H1 (cell line): ENCODE measurements at regions not wholly inside any gene's neighbourhood (a gene's known extent, or its start where the extent isn't known, plus 50 kb on each side); places are given as distances from the start of the nearest gene placed in this dataset.

Experiments used
- CTCF ChIA-PET: fragments of 300-600 bp; sonication (Branson Sonifier 250); formaldehyde crosslinking; loops from one replicate; lab custom pipeline; 2021; ENCODE audit not compliant: partially characterized antibody; lab: Charles Lee
- POLR2A ChIA-PET: fragments of 300-600 bp; sonication (Branson Sonifier 250); formaldehyde crosslinking; loops from one replicate; lab custom pipeline; 2021; ENCODE audit warnings: inconsistent platforms; ENCODE audit not compliant: partially characterized antibody; lab: Charles Lee
- DNase-seq, 2 experiments: peaks; one replicate each; pipeline versions ENCODE4 v3.0.0 to v3.0.0-alpha.2; 2010 to 2022; ENCODE audit warnings: low spot score in 2 of 2, low read depth in 1 of 2, mixed read lengths in 1 of 2
- FAIRE-seq: peaks from 2 replicates; lab custom pipeline; 2011; peaks lifted over from hg19 to GRCh38; lab: Jason Lieb, UNC
- H2AFZ ChIP-seq: 2 replicates; pipeline ENCODE4 v1.8.1; 2012; ENCODE audit warnings: low read length, inconsistent platforms
- H2AK5ac ChIP-seq: 2 replicates; pipeline ENCODE4 v1.6.1; 2013; ENCODE audit warnings: low read depth, low read length
- H2BK120ac ChIP-seq: replicated peaks from 2 replicates; pipeline ENCODE3; 2013; ENCODE audit warnings: low read depth, low read length, inconsistent platforms
- H2BK12ac ChIP-seq: 2 replicates; pipeline ENCODE4 v1.6.1; 2013; ENCODE audit warnings: low read depth, low read length
- H2BK15ac ChIP-seq: 2 replicates; pipeline ENCODE4 v1.6.1; 2013; ENCODE audit warnings: low read length
- H2BK20ac ChIP-seq: 2 replicates; pipeline ENCODE4 v1.6.1; 2013; ENCODE audit warnings: low read length
- H2BK5ac ChIP-seq: 2 replicates; pipeline ENCODE4 v1.6.1; 2013; ENCODE audit warnings: low read depth, low read length
- H3K14ac ChIP-seq: 2 replicates; pipeline ENCODE4 v1.6.1; 2013; ENCODE audit warnings: inconsistent platforms; ENCODE audit not compliant: insufficient read length
- H3K18ac ChIP-seq: 2 replicates; pipeline ENCODE4 v1.6.1; 2013; ENCODE audit warnings: low read length; ENCODE audit errors: extremely low read depth
- H3K23ac ChIP-seq: 2 replicates; pipeline ENCODE4 v1.6.1; 2013; ENCODE audit warnings: inconsistent platforms; ENCODE audit not compliant: insufficient read length
- H3K23me2 ChIP-seq: 2 replicates; pipeline ENCODE4 v1.6.1; 2013; ENCODE audit warnings: low read depth, low read length
- H3K27ac ChIP-seq: 2 replicates; pipeline ENCODE4 v1.6.1; 2011; ENCODE audit warnings: low read depth, low read length, inconsistent platforms
- H3K27me3 ChIP-seq, 4 experiments: replicated peaks in 1 of 4; 1 replicate in 1 of 4; 2 replicates in 3 of 4; pipeline versions ENCODE4 v1.6.1 to v1.8.1; 2011 to 2013; ENCODE audit warnings: low read length in 3 of 4, mild to moderate bottlenecking in 3 of 4, inconsistent platforms in 2 of 4, mixed read lengths in 2 of 4, moderate library complexity in 1 of 4; ENCODE audit not compliant: control insufficient read depth in 3 of 4, insufficient read depth in 3 of 4; ENCODE audit errors: extremely low read depth in 1 of 4
- H3K36me3 ChIP-seq, 4 experiments: 2 replicates each; pipeline versions ENCODE4 v1.6.1 to v1.8.1; 2011 to 2013; ENCODE audit warnings: mild to moderate bottlenecking in 4 of 4, low read length in 3 of 4, moderate library complexity in 2 of 4, control low read depth in 1 of 4, inconsistent platforms in 1 of 4; ENCODE audit not compliant: insufficient read depth in 4 of 4, control insufficient read depth in 2 of 4
- H3K4ac ChIP-seq: replicated peaks from 2 replicates; pipeline ENCODE3; 2013; ENCODE audit warnings: low read length, low read depth, mixed read lengths, inconsistent platforms; ENCODE audit not compliant: insufficient read length
- H3K4me1 ChIP-seq, 4 experiments: replicated peaks in 1 of 4; 1 replicate in 1 of 4; 2 replicates in 3 of 4; pipeline versions ENCODE4 v1.6.1 to v1.8.1; 2011 to 2013; ENCODE audit warnings: low read length in 3 of 4, inconsistent platforms in 2 of 4, mixed read lengths in 1 of 4; ENCODE audit not compliant: insufficient read depth in 4 of 4, control insufficient read depth in 3 of 4
- H3K4me2 ChIP-seq, 2 experiments: 2 replicates each; pipeline versions ENCODE4 v1.6.1 to v1.8.1; 2011 to 2013; ENCODE audit warnings: low read depth in 2 of 2, low read length in 2 of 2, control low read depth in 1 of 2, inconsistent platforms in 1 of 2, mild to moderate bottlenecking in 1 of 2; ENCODE audit not compliant: insufficient read depth in 1 of 2
- H3K4me3 ChIP-seq, 4 experiments: fragments of 200-600, 300-600 bp in 1 of 4; sonication (generic), shearing (Covaris generic), sonication (Bioruptor Twin) in 1 of 4; 2 replicates each; pipeline versions ENCODE4 v1.5.1 to v1.8.1; 2011 to 2016; ENCODE audit warnings: low read length in 4 of 4, low read depth in 3 of 4, control low read depth in 2 of 4, inconsistent platforms in 2 of 4, mild to moderate bottlenecking in 2 of 4, mixed read lengths in 1 of 4, moderate library complexity in 1 of 4; ENCODE audit not compliant: insufficient read depth in 2 of 4; ENCODE audit errors: extremely low read depth in 1 of 4
- H3K56ac ChIP-seq: replicated peaks from 2 replicates; pipeline ENCODE3; 2013; ENCODE audit warnings: low read depth, mild to moderate bottlenecking, mixed read lengths, low read length, inconsistent platforms; ENCODE audit not compliant: insufficient read length
- H3K79me1 ChIP-seq: 2 replicates; pipeline ENCODE4 v1.6.1; 2013; ENCODE audit warnings: low read depth, low read length, control low read depth
- H3K79me2 ChIP-seq, 2 experiments: 2 replicates each; pipeline versions ENCODE4 v1.6.1 to v1.8.1; 2012 to 2013; ENCODE audit warnings: low read length in 2 of 2, mild to moderate bottlenecking in 2 of 2, inconsistent platforms in 1 of 2; ENCODE audit not compliant: insufficient read depth in 2 of 2, control insufficient read depth in 1 of 2
- H3K9ac ChIP-seq, 4 experiments: replicated peaks in 1 of 4; 1 replicate in 1 of 4; 2 replicates in 3 of 4; pipeline versions ENCODE4 v1.6.1 to v1.8.1; 2011 to 2013; ENCODE audit warnings: low read depth in 3 of 4, low read length in 3 of 4, control low read depth in 2 of 4, mild to moderate bottlenecking in 2 of 4, moderate library complexity in 2 of 4, inconsistent platforms in 1 of 4; ENCODE audit errors: extremely low read depth in 1 of 4
- H3K9me3 ChIP-seq, 2 experiments: 2 replicates each; pipeline versions ENCODE4 v1.6.1 to v1.8.1; 2012 to 2013; ENCODE audit warnings: mild to moderate bottlenecking in 2 of 2, moderate library complexity in 2 of 2, control low read depth in 1 of 2, inconsistent platforms in 1 of 2, low read depth in 1 of 2, low read length in 1 of 2, mixed read lengths in 1 of 2; ENCODE audit not compliant: insufficient read depth in 2 of 2
- H4K20me1 ChIP-seq, 2 experiments: replicated peaks in 1 of 2; 2 replicates each; pipeline versions ENCODE3 to v1.8.1; 2011 to 2013; ENCODE audit warnings: inconsistent platforms in 2 of 2, low read length in 2 of 2, mild to moderate bottlenecking in 1 of 2; ENCODE audit not compliant: insufficient read depth in 2 of 2, control insufficient read depth in 1 of 2
- H4K5ac ChIP-seq: 2 replicates; pipeline ENCODE4 v1.6.1; 2013; ENCODE audit warnings: low read length, low read depth, mixed read lengths, inconsistent platforms; ENCODE audit not compliant: insufficient read length
- H4K8ac ChIP-seq: 2 replicates; pipeline ENCODE4 v1.8.0; 2013; ENCODE audit warnings: mild to moderate bottlenecking, moderate library complexity, low read length, inconsistent platforms; ENCODE audit not compliant: insufficient read depth; ENCODE audit errors: extremely low read depth
- H4K91ac ChIP-seq: replicated peaks from 2 replicates; pipeline ENCODE3; 2013; ENCODE audit warnings: low read length, mixed read lengths, inconsistent platforms; ENCODE audit not compliant: insufficient read length
- HDAC2 ChIP-seq, 2 experiments: fragments of 300-600 bp in 1 of 2; sonication (generic) in 1 of 2; IDR thresholded peaks; 2 replicates each; pipeline ENCODE4 v1.6.1; 2011 to 2012; ENCODE audit warnings: low read depth in 2 of 2, low read length in 2 of 2, mild to moderate bottlenecking in 2 of 2, moderate library complexity in 2 of 2, borderline replicate concordance in 1 of 2, inconsistent platforms in 1 of 2
- WGBS, 2 experiments: shearing (Covaris generic) in 1 of 2; methylation state at CpG; one replicate each; pipeline versions ENCODE4 v1.1.6 to v1.1.7; 2013 to 2015; ENCODE audit warnings: low lambda C conversion rate in 2 of 2, mixed read lengths in 2 of 2, inconsistent platforms in 1 of 2, low coverage in 1 of 2, missing lambda C conversion rate in 1 of 2; ENCODE audit not compliant: insufficient replicate concordance in 2 of 2, insufficient coverage in 1 of 2, insufficient read length in 1 of 2; ENCODE audit errors: extremely low coverage in 1 of 2, missing lambda C conversion rate in 1 of 2; 5-methylcytosine and 5-hydroxymethylcytosine counted together
- TF ChIP-seq, protein P1 (sequence below): IDR thresholded peaks from 2 replicates; pipeline ENCODE4 v1.6.1; 2012; ENCODE audit warnings: inconsistent platforms

DNA sequence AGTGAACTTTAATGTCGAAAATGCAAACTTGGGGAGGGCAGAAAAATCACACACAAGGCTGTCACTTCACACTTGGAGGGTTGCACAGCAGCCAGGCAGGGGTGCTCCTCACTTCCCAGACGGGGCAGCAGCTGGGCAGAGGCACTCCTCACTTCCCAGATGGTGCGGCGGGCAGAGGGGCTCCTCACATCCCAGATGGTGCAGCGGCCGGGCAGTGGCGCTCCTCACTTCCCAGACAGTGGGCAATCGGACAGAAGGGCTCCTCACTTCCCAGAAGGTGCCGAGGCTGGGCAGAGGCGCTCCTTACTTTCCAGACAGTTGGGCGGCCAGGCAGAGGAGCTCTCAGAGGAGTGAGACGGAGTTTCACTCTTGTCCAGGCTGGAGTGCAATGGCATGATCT lies 90.6 kb downstream of the HMGB3 start:
- ChIA-PET CTCF (interaction anchor here (1.0 to 1.2 kb wide), 2 partner anchors 8 to 9 kb away, joined by 3 read pairs; no protein-coding TSS in a partner anchor), POLR2A (no interaction called here)
- Histone ChIP-seq H3K14ac (no peak overlapping the region), H3K79me2 (no peaks in the 10 kb centered on the region), H3K27ac (no peak overlapping the region), H3K9me3 (no peaks in the 10 kb centered on the region), H2AFZ (no peak overlapping the region), H2BK20ac (no peak overlapping the region), H3K27me3 (no peaks in the 10 kb centered on the region), H3K23ac (no peak overlapping the region), H4K20me1 (no peaks in the 10 kb centered on the region), H3K36me3 (no peaks in the 10 kb centered on the region), H3K23me2 (no peaks in the 10 kb centered on the region), H3K79me1 (no peaks in the 10 kb centered on the region), H2BK12ac (no peak overlapping the region), H3K4me3 (no peak overlapping the region), H3K4me1 (no peaks in the 10 kb centered on the region), H3K9ac (no peak overlapping the region), H2BK15ac (no peak overlapping the region), H4K91ac (no peak overlapping the region), H2AK5ac (no peak overlapping the region), H4K8ac (no peak overlapping the region), H3K4ac (no peak overlapping the region), H3K18ac (no peak overlapping the region), H3K56ac (no peak overlapping the region), H2BK5ac (no peak overlapping the region), H4K5ac (no peak overlapping the region), H3K4me2 (no peak overlapping the region), H2BK120ac (no peak overlapping the region)
- 74% methylated on average over 5 of the region's 12 CpGs; no CpG with 5 or more reads in 1 of the 2 experiments for WGBS, 2 experiments
- no peak for FAIRE-seq
- TF ChIP-seq HDAC2 (IDR thresholded peaks at IDR 0.05; ENCODE audit: borderline replicate concordance in 1 of 2, low read depth in 2 of 2, low read length in 2 of 2) = no peak
- TF ChIP-seq, protein P1, sequence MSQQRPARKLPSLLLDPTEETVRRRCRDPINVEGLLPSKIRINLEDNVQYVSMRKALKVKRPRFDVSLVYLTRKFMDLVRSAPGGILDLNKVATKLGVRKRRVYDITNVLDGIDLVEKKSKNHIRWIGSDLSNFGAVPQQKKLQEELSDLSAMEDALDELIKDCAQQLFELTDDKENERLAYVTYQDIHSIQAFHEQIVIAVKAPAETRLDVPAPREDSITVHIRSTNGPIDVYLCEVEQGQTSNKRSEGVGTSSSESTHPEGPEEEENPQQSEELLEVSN = no peak
- no peak for DNase-seq
